GM21825 (cell line): ENCODE measurements at regions not wholly inside any gene's neighbourhood (a gene's known extent, or its start where the extent isn't known, plus 50 kb on each side); places are given as distances from the start of the nearest gene placed in this dataset.

Experiments used
- ATAC-seq: cut with Tn5 transposase; IDR thresholded peaks from one replicate; pipeline ENCODE4 v1.9.1; 2021; ENCODE audit warnings: mild to moderate bottlenecking, moderate library complexity; ENCODE audit not compliant: unreplicated experiment

DNA sequence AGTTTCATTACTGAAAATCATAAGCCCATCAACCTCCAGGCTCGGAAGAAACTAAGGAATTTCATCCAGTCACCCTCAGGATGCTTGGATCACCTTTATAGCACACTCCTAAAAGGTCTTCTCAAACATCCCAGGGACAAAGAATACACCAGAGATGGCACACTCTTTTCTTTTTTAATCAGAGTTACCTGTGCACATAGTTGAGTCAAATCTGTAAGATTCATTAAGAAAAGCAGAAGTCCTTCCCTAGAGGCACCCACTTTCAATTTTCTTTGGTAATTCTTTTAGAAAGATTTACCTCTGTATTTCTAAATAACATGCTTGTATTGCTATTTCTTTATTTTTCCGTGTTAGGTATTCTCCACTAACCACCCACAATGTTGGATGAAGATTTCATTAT, 50.6 kb upstream of the IL6 start:
- no peak for ATAC-seq

DNA sequence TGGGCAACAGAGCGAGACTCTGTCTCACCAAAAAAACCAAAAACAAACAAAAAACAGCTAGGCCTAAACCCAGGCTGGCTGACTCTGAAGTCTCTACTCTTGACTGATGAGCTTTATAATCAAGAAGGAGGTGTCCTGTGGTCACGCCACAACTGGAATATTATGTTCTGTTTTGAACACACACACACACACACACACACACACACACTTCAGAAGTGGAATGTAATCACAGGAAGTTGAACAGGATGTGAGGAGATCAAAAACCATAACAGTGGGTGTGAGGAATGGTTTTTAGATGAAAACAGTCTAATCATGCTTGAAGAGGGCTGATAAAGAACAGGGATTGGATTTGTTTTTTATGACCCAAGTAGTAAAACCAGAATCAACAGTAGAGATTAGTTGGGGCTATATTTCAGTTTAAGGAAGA, 51.1 kb upstream of the IL6 start:
- ATAC-seq: no peak

DNA sequence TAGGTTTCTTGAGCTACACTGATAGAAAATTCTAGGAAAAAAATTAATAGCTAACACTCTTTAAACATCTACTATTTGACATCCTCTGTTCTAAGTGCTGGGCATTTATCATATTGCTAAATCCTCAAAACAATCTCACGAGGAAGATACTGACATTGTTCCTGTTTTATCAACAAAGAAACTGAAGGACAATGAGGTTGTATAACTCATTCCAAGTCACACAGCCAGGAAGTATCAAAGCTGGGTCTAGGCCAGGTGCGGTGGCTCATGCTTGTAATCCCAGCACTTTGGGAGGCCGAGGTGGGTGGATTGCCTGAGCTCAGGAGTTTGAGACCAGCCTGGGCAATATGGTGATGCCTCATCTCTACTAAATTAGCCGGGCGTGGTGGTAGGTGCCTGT, 51.6 kb upstream of the IL6 start:
- ATAC-seq: no peak

DNA sequence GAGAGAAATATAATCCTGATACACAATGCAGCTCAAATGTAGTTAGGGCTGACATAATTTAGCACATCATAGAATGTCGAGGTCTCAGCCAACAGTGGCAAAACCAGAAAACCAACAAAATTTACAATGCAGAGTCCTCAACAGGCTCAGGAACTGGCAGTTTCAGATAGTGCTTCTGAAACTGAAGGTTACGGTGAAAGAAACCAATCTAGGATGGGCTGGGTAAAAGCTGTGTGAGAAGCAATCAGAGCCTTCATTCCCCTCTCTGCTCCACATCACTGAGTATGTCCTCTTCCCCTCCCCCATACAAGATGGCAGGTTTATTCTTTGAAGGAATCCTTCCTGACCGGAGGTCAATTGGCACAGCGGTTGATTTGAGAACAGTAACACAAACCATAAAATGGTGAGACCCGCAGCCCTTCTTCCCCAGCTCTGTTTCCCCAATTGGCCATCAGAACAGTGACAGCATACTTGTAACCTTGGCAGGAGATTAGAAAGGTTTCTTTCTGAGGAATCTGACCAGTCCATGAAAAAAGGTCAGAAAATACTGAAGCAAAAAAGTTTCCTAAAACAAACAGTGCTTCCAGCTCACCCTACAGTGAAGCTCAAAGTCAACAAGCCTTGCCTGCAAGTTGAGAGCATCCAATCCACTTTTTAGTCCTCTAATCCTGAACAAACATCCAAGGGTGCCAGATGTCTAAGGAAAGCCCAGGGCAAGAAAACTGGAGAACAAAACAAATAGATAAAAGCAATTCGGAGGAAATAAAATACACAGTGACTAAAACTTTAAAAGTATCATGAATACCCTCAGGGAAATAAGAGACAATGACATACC, 53.9 kb upstream of the IL6 start:
- peak; percentile 84 for ATAC-seq

DNA sequence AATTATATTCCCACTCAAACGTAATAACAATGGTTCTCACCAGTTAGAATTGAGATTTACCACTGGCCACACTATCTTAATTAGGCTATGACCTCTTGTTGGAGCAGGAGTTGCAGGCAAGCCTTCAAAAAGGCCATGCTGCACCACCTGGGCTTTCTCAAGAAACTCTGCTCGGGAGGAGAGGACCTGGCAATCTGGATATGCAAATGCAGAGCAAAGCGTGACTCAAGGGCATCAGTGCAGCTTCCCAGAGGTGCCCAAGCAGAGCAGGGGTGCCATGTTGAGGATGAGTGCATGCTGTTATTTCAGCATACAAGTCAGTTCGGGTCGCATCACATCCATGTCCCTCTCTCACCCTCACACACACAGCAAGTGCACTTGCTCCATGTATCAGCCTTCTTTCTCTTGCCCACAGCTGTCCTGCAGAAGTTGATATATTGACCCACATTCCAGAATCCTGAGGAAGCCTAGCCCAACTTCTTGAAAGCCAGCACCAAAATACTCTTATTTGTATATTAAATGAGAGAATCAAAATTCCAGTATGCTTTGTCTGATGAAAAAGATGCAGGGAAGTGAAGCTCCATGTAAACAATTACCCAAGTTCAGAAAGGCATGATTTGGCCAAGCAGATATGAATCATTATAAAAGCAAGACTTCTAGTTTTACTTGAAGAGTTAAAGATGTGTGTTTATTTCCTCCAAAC, 55.7 kb upstream of the IL6 start:
- ATAC-seq: no peak

DNA sequence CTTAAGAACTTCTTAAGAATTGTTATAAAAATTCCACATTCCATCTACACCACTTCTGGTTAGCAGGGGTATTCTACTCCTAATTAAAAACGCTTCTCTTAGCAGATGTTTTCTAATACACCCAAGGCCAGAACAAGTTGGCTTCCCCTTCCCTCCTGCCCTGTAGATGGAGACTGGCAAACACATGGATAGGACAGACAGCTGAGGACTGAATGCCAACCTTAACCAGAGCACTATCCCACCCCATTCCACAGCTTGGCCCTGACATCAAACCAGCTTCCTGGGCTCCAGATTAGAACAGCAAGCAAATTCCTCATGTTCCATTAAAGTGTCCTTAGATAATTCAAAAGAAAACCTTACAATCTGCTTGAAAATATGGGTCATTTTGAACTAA, 56.6 kb upstream of the IL6 start:
- ATAC-seq: no peak

DNA sequence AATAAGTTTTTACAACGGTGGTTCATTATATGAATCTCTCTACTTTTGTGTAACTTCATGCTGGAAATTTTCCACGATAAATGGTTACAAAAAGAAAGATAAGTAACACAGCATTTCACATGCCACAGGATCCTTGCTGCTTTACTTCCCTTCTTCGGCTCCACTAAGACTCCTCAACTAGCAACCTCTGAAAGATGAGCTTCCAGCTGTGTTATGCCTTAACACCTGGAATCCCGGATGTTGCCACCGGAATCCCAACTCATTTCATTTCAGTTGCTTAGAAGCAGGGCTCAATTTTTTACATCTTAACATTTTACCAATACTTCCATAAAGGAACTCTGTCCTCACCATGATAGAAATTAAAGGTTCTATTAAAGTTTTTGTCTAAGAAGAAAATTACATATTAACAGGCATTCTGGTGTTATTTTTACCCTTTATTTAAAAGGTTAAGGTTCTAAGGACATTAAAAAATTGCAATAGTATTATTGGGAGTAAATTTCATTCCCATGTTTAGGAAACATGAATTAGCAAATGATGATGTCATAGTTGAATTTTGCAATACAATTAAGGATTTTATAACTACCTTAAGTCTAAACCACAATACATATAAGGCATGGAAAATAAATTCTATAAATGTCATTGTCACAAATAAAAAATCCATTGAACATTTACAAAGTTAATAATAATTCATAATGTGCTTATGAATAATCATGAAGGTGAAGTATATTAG, 57.1 kb upstream of the IL6 start:
- no peak for ATAC-seq

DNA sequence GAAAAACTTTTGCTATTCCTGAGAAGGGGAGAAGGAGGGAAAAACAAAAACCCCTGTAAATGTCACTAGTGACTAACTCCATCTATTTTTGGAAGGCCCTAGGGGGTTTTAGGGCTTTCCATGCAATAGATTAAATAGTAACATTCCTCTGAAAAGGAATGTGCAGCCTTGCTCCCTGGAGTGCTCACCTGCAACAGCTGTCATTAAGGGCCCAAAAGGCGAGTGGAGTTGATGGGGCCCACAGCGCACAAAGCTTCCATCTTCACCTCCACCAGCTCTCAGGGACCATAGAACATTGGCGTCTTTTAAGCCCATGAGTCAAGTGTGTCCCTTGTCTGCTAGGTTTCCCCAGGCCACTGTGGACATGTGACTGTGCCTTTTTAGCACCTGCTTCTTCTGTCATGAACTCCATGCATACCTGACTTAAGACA, 58.0 kb upstream of the IL6 start:
- ATAC-seq: no peak

DNA sequence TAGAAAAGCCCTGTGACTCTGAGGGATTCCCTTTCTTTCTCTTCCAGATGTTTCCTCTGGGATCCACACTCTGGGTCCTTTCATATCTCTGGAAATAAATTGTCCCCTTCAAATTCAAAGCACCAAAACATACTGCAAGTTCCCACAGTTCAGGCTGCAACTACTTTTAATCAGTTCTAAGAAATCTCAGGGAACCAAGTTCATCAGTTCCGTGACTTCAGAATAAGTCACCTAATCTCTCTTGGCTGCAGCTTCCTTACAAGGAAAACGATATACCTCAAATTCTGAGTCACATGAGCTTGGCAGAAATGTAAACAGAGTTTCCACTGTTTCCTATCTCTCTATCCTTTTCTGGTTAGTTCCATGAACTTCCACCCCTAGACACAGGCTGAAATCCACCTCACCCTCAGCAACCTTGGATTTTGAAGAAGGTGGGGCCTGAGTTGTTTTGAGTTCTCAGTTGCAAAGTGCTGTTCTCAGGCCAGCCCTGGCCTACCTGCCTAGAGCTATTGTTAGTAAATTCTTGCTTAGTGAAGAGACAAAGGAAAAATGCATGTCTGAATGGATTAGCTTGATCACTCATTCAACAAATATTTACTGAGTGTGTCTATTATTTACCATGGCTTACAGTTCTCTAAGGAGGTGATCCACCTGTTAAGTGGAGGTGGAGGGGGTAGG, 59.3 kb upstream of the IL6 start:
- no peak for ATAC-seq

DNA sequence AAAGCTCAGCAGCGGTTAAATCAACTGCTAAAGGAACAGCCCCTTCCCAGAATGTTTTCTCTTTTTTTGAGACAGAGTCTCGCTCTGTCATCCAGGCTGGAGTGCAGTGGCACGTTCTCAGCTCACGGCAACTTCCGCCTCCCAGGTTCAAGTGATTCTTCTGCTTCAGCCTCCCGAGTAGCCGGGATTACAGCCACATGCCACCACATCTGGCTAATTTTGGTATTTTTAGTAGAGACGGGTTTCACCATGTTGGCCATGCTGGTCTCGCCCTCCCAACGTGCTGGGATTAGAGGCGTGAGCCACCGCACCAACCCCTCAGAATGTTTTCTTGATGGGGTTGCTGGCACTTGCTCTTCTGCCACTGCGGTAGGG, 59.8 kb upstream of the IL6 start:
- no peak for ATAC-seq

DNA sequence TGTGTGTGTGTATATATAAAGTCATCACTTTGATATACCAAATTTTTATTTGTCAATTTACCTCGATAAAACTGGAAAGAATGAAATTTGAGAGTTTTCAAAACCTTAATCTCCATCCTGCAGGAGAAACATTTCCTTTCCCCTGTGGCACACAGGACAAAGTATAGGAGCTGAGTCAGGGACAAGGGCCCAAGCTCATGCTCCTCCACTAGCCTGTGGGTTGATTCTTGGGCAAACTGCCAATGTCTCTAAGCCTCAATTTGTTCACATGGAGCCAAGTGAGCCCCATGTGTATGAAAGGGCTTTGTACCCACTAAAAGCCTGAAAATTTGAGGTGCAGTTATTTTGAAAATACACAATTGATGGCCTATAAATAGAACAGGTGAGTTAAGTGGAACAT, 60.3 kb upstream of the IL6 start:
- no peak for ATAC-seq

DNA sequence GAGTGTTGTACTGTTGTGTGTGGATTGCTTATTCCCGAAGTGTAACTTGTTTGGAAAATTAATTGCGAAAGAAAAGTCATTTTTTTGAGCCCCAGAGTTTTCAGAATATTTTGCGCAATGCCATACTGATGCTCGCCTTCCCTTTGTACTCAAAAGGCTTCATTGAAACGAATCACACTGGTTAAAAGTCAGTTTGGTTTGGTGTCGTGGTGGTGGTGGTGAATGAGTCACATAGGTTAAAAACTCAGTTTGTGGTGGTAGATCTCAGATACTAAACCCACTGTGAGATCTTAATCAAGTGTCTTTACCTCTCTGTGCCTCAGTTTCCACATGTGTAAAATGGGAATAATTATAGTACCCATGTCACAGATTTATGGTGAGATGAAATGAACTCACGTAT, 61.1 kb upstream of the IL6 start:
- ATAC-seq: no peak

DNA sequence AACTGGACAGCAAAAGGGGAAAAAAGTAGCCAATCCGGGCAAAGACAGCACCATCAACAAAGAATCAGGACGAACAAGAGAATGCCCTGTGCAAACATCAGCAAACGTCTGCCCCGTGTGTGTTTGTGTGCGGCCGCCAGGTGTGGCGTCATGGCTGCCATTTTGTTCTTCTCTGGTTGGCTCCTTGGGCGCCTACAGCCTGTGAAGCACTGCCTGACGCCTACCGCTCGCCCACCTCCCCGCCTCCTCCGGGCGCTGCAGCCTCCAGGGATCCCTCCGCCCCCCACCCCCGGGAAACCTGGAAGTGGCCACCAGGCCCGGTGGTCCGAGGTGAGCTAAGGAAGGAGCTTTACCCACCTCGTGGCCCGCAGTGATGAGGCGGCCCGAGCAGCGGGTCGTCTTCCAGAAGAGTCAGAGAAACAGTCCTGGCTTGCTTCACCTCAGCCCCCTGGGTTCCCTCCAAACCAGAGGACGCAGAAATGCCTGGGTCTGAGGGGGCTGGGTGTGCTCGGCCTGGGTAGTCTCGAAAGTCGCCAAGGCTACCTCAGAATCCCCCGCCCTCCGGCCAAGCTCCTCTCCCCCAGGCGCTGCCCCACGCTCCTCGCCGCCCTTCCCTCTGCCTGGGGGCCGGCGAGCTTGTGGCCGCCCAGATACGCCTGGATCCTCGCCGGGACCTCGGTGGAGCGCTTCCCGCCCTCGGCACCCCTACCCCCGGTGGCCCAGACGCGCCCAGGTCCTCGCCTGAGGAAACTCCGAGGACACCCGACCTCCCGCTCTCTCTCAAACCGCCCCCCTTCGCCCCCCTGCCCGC, 61.8 kb upstream of the IL6 start:
- no peak for ATAC-seq

DNA sequence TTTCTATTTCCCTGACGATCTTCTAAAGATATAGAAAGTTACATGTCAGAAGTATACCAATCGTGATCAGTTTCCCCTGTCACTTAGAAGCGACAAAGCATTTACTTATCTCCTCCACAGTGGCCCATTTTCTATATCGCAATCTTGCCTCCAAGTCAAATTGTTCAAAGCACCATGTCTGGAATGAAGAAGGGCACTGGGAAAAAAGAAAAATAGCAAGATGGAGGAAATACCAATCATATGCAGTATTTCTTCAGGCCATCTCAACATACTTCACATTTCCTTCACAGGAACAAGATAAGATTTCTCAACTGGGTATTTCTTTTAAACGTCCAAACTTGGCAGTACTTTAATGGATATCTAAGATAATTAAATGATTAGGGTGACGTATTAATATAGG, 63.3 kb upstream of the IL6 start:
- no peak for ATAC-seq

DNA sequence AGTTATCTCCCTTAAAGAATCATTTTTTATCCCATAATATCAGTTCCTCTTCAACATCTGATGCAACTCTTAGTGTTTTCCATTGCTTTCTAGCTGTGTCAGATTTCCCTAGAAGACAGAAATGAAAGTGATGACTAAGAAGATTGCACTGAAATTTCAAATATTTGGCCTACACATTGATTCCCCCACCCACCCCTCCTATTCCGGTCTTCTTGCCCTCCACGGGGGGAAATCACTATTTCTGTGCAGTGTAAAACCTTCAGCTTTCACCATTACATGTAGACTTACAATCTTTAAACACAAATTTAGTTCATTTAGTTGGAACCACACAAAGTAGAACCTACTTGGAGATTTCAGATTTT, 63.7 kb upstream of the IL6 start:
- no peak for ATAC-seq

DNA sequence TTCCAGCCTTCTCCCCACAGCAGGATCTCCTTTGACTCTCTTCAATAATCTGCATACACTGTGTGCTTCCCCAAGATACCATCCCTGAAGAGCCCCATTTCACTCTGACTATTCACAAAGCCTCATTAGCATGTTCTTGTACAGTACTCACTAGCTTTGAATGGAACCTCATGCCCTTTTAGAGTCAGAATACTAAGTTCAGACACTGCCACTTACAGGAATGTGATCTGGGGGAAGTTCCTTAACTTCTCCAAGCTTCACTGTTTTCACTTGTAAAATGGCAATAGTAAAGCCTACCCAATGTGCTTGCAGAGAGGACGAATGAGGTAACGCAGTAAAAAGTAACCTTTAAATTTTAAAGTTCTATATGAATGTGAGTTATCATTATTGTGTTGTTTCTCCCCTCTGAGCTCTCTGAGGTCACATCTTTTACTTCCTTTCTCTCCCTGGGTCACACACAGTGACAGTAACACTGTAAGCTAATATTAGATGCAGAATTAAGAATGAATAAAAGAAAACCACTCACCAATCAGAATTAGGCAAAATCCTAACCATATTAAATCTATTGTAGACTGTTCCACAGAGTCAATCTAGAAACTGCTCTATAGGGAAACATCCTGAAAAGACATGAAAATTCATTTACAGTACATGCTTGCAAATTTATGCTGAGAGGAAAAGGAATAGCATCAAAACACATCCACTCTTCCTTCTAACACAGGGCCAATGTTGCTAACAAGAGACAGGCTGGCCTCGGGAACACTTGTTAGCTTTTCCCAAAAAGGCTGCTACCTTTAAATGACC, 64.2 kb upstream of the IL6 start:
- peak; percentile 51 for ATAC-seq

DNA sequence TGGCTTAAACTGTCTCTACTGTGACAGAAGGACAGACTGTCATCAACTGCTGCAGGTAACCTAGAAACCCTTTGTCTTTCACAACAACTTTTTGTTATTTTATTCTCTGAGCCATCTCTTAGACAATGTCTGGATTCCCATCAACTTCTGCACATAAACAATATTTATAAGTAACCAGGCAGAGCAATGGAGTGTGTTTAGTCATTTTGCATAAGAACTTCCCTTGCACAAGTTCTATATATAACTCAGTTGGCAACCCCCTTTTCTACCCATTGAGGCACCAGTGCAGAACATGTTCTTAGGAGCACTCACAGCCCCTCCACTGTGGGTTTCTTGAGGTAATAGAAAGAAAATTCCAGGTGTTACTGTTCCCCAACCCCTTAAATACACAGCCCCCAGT, 65.0 kb upstream of the IL6 start:
- peak; percentile 78 for ATAC-seq

DNA sequence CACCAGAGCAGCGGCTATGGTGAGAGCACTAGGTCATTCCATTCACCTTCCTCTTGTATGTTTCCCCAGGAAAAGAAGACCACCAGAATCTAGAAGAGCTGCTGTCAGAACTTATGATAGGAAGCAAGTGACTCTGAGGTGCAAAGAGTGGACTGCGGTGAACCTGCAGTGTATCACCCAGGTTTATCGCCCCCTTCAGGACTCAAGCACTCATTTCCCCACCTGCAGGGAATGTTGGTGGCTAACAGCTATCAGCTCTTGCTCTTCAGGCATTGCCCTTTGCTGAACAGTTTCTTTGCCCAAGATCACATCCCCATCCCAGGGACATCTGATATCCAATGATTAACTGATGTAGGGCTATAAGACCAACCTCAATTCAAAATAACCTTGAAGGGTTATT, 66.3 kb upstream of the IL6 start:
- no peak for ATAC-seq

DNA sequence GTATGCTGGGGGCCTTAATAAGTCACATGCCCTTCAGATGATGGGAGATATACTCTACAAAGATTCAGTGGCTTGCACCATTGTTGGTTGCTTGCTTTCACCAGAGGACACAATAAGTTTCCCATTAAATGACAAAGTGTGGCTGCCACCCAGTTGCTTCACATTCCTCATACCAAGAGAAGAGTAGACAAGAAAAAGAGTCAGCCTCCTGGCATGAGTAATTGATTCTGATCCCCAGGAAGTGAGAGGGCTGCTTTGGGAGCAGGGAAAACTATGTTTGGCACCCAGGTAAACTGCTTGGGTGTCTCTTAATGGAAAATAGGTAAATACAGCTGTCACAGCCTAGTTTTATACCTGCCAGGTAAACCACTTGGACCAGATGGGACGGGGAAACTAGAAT, 66.7 kb upstream of the IL6 start:
- ATAC-seq: no peak

DNA sequence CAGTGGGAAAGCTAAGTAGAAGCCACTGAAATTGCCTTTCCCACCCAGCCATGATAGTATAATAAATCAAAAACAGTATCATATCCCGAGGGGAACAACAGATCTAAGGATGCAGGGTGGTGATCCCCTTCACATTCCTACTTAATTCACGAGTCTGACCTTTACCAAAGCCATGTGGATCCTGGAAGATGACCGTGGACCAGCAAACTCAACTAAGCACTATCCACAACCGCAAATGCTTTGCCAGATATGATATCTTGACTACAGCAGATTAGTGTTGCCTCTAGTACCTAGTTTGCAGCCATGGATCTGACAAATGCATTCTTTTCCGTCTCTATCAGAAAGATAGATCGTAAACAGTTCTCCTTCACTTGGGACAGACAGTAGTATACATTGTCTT, 67.3 kb upstream of the IL6 start:
- ATAC-seq: no peak
